ENCODE measurements at regions not wholly inside any gene's neighbourhood (a gene's known extent, or its start where the extent isn't known, plus 50 kb on each side); places are given as distances from the start of the nearest gene placed in this dataset.

DNA sequence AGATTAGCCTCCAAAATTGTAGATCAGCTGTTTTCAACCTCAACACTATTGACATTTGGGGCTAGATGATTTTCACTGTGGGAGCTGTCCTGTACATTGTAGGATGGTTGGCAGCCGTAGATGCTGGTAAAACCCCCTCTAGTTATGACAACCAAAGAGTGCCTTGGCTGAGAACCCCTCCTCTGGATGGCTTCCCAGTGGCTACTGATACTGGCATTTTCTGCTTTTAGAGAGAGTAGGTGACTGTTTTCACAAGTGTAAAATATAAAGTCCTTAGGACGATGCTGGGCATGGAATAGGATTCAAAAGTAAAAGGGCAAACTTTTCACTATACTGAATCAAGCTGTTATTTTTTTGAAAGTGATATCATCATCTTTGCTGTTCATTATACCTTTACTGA, 1048.8 kb upstream of the EEF2KMT start:
- H3K4me1 Mint-ChIP-seq, result no peaks in the 10 kb centered on the region

GRCh38 chr16:6144463-6144862, 1046.9 kb upstream of the EEF2KMT start:
- DNase-seq (ENCODE audit: low spot score in 2 of 2, unreplicated experiment in 2 of 2), result no peak
- Mint-ChIP-seq H3K9me3 (no peaks in the 10 kb centered on the region), H3K4me3 (no peak overlapping the region), H3K27ac (no peak overlapping the region), H3K4me1 (no peaks in the 10 kb centered on the region), H3K27me3 (ENCODE audit: low read depth) (peaks cover 15% of the 10 kb centered on the region), H3K36me3 (no peaks in the 10 kb centered on the region)
- TF ChIP-seq CTCF (IDR thresholded peaks at IDR 0.05; ENCODE audit: unreplicated experiment), result no peak

More for the DNA sequence above, 1048.8 kb upstream of the EEF2KMT start:
- Mint-ChIP-seq H3K27ac (no peak overlapping the region), H3K4me3 (no peak overlapping the region), H3K36me3 (no peaks in the 10 kb centered on the region), H3K9me3 (no peaks in the 10 kb centered on the region), H3K27me3 (ENCODE audit: low read depth) (peaks cover 1% of the 10 kb centered on the region)
- DNase-seq (ENCODE audit: low spot score in 2 of 2, unreplicated experiment in 2 of 2), result no peak
- TF ChIP-seq CTCF (IDR thresholded peaks at IDR 0.05; ENCODE audit: unreplicated experiment), result no peak

- no peak for TF ChIP-seq CTCF (IDR thresholded peaks at IDR 0.05; ENCODE audit: unreplicated experiment)
- Mint-ChIP-seq H3K4me1 (no peaks in the 10 kb centered on the region), H3K36me3 (no peaks in the 10 kb centered on the region), H3K9me3 (no peaks in the 10 kb centered on the region), H3K4me3 (no peak overlapping the region), H3K27me3 (ENCODE audit: low read depth) (peaks cover 15% of the 10 kb centered on the region), H3K27ac (no peak overlapping the region)
- no peak for DNase-seq (ENCODE audit: low spot score in 2 of 2, unreplicated experiment in 2 of 2)
These were observed 1045.4 kb upstream of the EEF2KMT start for GRCh38 chr16:6143020-6143419.

GRCh38 chr16:6133009-6133557, 1035.5 kb upstream of the EEF2KMT start:
- Mint-ChIP-seq H3K36me3 (no peaks in the 10 kb centered on the region), H3K4me3 (no peak overlapping the region), H3K27ac (no peak overlapping the region), H3K9me3 (no peaks in the 10 kb centered on the region), H3K4me1 (no peaks in the 10 kb centered on the region), H3K27me3 (ENCODE audit: low read depth) (peaks cover 9% of the 10 kb centered on the region)
- TF ChIP-seq CTCF (IDR thresholded peaks at IDR 0.05; ENCODE audit: unreplicated experiment), result no peak
- no peak for DNase-seq (ENCODE audit: low spot score in 2 of 2, unreplicated experiment in 2 of 2)

DNA sequence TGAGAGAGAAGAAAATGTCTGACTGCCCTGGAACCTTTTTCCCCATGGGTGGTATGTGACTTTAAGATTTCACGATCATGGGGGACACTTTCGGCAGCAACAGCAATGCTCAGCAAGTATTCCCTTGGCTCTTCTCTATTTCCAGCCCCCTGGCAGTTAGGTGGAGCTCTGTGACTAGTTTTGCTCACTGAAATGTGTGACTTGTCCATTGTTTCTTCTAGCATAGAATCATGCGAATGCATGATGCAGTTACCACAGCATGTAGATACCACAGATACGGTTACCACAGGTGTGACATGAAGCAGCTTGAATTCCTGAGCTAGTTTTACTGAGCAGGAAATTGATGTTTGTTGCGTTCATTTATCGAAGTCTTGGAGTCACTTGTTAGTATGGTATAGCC, 1034.5 kb upstream of the EEF2KMT start:
- Mint-ChIP-seq H3K36me3 (no peaks in the 10 kb centered on the region), H3K27ac (no peak overlapping the region), H3K27me3 (ENCODE audit: low read depth) (peaks cover 9% of the 10 kb centered on the region), H3K9me3 (no peaks in the 10 kb centered on the region), H3K4me1 (no peaks in the 10 kb centered on the region), H3K4me3 (no peak overlapping the region)
- DNase-seq (ENCODE audit: low spot score in 2 of 2, unreplicated experiment in 2 of 2), result no peak
- TF ChIP-seq CTCF (IDR thresholded peaks at IDR 0.05; ENCODE audit: unreplicated experiment), result no peak

DNA sequence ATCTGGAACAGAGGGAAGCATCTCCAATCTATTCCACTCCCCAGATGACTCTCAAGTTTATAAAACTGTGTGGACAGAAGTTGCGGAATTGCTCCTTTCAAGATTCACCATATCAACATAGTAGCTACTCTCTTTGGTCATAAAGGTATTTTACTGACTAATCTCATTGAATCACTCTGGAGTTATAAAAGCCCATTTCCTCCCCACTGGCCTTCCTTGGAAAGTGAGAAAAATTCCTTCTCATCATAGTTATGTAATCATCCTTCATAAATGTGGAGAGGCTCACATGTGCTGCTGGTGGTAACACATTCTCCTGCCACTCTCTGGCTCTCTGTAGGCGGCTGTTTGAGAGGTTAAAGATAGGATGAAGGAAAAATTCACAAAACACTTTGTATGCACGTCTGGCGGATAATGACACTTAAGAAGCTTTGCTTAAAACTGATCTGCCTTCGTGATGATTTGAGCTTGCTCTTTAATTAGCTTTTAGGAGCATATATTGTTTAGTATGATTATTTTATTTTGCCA, 1034.0 kb upstream of the EEF2KMT start:
- no peak overlapping the region for H3K27ac Mint-ChIP-seq
- H3K27me3 Mint-ChIP-seq (ENCODE audit: low read depth), result peaks cover 9% of the 10 kb centered on the region
- no peak for DNase-seq (ENCODE audit: low spot score in 2 of 2, unreplicated experiment in 2 of 2)
- no peaks in the 10 kb centered on the region for H3K36me3 Mint-ChIP-seq
- H3K9me3 Mint-ChIP-seq, result no peaks in the 10 kb centered on the region
- H3K4me3 Mint-ChIP-seq, result no peak overlapping the region
- H3K4me1 Mint-ChIP-seq, result no peaks in the 10 kb centered on the region
- TF ChIP-seq CTCF (IDR thresholded peaks at IDR 0.05; ENCODE audit: unreplicated experiment), result no peak
